KMS-11 (cell line): ENCODE measurements at regions not wholly inside any gene's neighbourhood (a gene's known extent, or its start where the extent isn't known, plus 50 kb on each side); places are given as distances from the start of the nearest gene placed in this dataset.

ENCODE experiments used
- H2AFZ ChIP-seq: fragments of 200-600 bp; sonication (generic); 2 replicates; pipeline ENCODE4 v1.6.1; 2016; ENCODE audit warnings: antibody characterized with exemption, mixed run types, low read depth
- H3K27ac ChIP-seq: fragments of 200-600 bp; sonication (generic); 2 replicates; pipeline ENCODE4 v1.6.1; 2016; ENCODE audit warnings: mild to moderate bottlenecking, mixed run types
- H3K27me3 ChIP-seq: fragments of 200-600 bp; sonication (generic); 2 replicates; pipeline ENCODE4 v1.6.1; 2017; ENCODE audit warnings: mild to moderate bottlenecking, low read depth, mixed run types, moderate library complexity; ENCODE audit not compliant: insufficient read depth
- H3K36me3 ChIP-seq: fragments of 200-600 bp; sonication (generic); 2 replicates; pipeline ENCODE4 v1.6.1; 2017; ENCODE audit warnings: mild to moderate bottlenecking, mixed run types; ENCODE audit not compliant: insufficient read depth
- H3K4me1 ChIP-seq: fragments of 200-600 bp; sonication (generic); 2 replicates; pipeline ENCODE4 v1.6.1; 2016; ENCODE audit warnings: mild to moderate bottlenecking, low read depth, mixed run types; ENCODE audit not compliant: poor library complexity, severe bottlenecking
- H3K4me2 ChIP-seq: fragments of 200-600 bp; sonication (generic); 2 replicates; pipeline ENCODE4 v1.7.0; 2016; ENCODE audit warnings: mild to moderate bottlenecking, mixed run types
- H3K4me3 ChIP-seq: fragments of 200-600 bp; sonication (generic); IDR thresholded peaks from 2 replicates; pipeline ENCODE4 v1.6.1; 2017; ENCODE audit warnings: low read depth, low read length, mixed read lengths; ENCODE audit not compliant: insufficient read depth
- H3K79me2 ChIP-seq: fragments of 200-600 bp; sonication (generic); 2 replicates; pipeline ENCODE4 v1.6.1; 2016; ENCODE audit warnings: low read depth, mixed run types; ENCODE audit not compliant: insufficient read depth
- H3K9ac ChIP-seq: fragments of 200-600 bp; sonication (generic); 2 replicates; pipeline ENCODE4 v1.6.1; 2016; ENCODE audit warnings: mild to moderate bottlenecking, mixed run types
- H4K20me1 ChIP-seq: fragments of 200-600 bp; sonication (generic); 2 replicates; pipeline ENCODE4 v1.6.1; 2016; ENCODE audit warnings: mild to moderate bottlenecking, mixed run types; ENCODE audit not compliant: insufficient read depth
- TF ChIP-seq, protein P1 (sequence below): fragments of 200-600 bp; sonication (generic); conservative IDR thresholded peaks from 2 replicates; pipeline ENCODE4 v1.6.1; 2017; ENCODE audit warnings: low read depth, mild to moderate bottlenecking, antibody characterized with exemption, low read length, moderate library complexity, mixed read lengths

DNA sequence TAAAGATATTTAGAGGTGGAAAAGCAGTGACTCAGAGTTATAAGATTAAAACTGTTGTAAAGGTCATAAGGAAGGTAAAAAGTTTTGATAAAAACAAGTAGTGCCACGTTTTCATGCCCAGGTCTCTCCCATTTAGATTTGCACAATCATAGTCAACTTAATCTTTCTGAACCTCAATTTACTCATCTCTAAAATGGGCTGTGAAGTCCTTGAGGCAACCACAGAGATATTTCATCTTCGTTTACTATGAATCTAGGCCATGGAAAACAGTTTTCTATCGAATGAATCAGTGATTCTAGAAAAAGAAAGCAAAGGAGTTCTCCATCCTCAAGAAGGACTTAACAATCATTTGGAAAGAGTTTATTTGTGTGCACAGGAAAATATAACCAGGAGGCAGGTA, 190.2 kb downstream of the EDN1 start:
- Histone ChIP-seq H3K79me2 (no peaks in the 10 kb centered on the region), H3K9ac (no peak overlapping the region), H3K4me1 (peaks cover 10% of the 10 kb centered on the region), H3K27me3 (no peaks in the 10 kb centered on the region), H3K27ac (no peak overlapping the region), H3K36me3 (no peaks in the 10 kb centered on the region), H3K4me3 (no peak overlapping the region), H2AFZ (no peak overlapping the region), H3K4me2 (no peak overlapping the region), H4K20me1 (no peaks in the 10 kb centered on the region)
- TF ChIP-seq, protein P1, sequence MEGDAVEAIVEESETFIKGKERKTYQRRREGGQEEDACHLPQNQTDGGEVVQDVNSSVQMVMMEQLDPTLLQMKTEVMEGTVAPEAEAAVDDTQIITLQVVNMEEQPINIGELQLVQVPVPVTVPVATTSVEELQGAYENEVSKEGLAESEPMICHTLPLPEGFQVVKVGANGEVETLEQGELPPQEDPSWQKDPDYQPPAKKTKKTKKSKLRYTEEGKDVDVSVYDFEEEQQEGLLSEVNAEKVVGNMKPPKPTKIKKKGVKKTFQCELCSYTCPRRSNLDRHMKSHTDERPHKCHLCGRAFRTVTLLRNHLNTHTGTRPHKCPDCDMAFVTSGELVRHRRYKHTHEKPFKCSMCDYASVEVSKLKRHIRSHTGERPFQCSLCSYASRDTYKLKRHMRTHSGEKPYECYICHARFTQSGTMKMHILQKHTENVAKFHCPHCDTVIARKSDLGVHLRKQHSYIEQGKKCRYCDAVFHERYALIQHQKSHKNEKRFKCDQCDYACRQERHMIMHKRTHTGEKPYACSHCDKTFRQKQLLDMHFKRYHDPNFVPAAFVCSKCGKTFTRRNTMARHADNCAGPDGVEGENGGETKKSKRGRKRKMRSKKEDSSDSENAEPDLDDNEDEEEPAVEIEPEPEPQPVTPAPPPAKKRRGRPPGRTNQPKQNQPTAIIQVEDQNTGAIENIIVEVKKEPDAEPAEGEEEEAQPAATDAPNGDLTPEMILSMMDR: no peak

DNA sequence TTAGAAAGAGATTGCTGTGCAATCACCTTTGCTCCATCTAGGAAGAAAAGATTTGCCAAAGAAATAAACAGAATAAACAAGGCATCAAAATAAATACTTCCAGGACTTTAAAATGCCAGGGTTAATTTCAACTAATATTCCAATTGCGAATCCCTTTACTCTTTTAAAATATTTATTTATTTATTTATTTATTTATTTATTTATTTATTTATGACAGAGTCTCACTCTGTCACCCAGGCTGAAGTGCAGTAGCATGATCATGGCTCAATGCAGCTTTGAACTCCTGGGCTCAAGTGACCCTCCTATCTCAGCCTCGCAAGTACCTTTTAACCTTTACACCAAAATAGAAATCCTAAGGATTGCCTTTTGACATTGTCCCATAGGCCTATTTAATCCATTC, 191.1 kb downstream of the EDN1 start:
- Histone ChIP-seq H3K9ac (no peak overlapping the region), H4K20me1 (no peaks in the 10 kb centered on the region), H3K36me3 (no peaks in the 10 kb centered on the region), H3K79me2 (no peaks in the 10 kb centered on the region), H3K4me3 (no peak overlapping the region), H3K4me1 (peaks cover 10% of the 10 kb centered on the region), H2AFZ (no peak overlapping the region), H3K4me2 (no peak overlapping the region), H3K27me3 (no peaks in the 10 kb centered on the region), H3K27ac (no peak overlapping the region)
- TF ChIP-seq, protein P1: no peak

DNA sequence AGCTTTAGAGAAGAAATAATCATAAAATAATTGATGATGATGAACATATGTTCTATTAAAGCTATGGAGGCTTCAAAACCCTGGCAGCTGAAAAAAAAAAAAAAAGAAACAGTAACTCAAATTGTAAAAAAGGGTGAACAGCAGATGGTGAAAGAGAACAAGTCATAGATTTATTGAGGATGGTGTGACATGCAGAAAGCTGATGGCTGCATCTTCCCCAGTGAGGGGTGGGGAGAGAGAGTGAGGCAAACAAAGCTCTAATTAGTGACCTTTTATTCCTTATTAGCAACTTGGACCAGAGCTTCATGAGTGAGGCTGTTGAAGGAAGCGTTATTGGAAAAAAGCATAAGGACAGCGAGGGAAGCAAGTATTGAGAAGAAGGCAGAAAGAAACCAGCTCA, 191.7 kb downstream of the EDN1 start:
- Histone ChIP-seq H3K79me2 (no peaks in the 10 kb centered on the region), H3K27ac (no peak overlapping the region), H3K27me3 (no peaks in the 10 kb centered on the region), H3K4me1 (peaks cover 10% of the 10 kb centered on the region), H3K9ac (no peak overlapping the region), H2AFZ (no peak overlapping the region), H3K4me2 (no peak overlapping the region), H3K4me3 (no peak overlapping the region), H3K36me3 (no peaks in the 10 kb centered on the region), H4K20me1 (no peaks in the 10 kb centered on the region)
- TF ChIP-seq, protein P1: no peak

DNA sequence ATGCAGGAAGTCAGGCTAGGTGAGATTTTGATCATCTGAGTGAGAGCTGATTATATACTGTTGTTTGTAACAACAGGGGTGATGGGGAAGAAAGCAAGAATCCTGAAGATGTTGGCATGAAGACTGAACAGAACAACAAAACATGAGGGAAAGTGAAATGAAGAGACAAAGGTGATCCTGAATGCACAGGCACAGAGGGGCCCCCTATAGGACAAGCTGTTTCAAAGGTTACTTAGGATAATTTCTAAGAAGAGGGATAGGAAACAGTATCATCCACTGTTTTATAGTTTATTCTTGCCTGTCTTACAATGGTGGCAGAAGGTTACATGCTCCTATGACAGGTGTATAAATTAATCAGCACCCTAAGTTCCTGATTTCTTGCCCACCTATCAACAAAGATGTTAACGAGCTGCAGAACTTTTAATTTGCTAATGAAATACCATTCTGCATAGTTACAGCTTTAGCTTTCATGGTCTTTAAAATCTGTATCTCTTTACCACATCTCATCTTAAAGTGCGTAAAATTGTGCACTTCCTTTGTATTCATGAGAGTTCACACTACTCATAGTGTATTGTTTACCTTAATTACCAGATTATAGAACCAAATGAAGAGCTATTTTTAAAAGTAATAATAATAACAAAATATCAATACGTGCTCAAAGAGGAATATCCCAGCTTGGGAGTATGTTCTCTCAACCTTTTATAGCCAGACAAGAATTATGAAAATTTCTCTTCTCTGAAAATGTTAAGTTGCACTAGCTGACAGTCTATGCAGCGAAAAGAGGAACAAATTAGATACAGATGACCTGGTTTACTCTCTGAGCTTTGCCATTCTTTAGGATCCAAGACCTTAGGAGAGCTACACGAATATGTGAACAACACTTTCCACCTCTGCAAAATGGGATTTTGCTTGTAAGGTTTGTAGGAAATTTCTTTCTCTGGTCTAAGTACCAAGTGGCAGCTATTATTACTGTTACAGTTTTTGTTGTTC, 192.5 kb downstream of the EDN1 start:
- H3K36me3 ChIP-seq: no peaks in the 10 kb centered on the region
- H3K27ac ChIP-seq: no peak overlapping the region
- H3K4me1 ChIP-seq: peaks cover 10% of the 10 kb centered on the region
- no peak overlapping the region for H3K9ac ChIP-seq
- H3K4me2 ChIP-seq: peak overlapping the region; percentile 2; the same call in 1 of the 2 replicates
- no peaks in the 10 kb centered on the region for H3K79me2 ChIP-seq
- no peaks in the 10 kb centered on the region for H4K20me1 ChIP-seq
- TF ChIP-seq, protein P1: no peak
- no peak overlapping the region for H3K4me3 ChIP-seq
- no peak overlapping the region for H2AFZ ChIP-seq
- H3K27me3 ChIP-seq: no peaks in the 10 kb centered on the region
